Heart left ventricle (tissue), 13 donors: ENCODE measurements at regions not wholly inside any gene's neighbourhood (a gene's known extent, or its start where the extent isn't known, plus 50 kb on each side); places are given as distances from the start of the nearest gene placed in this dataset.

ENCODE experiments used
- CTCF ChIP-seq, 12 donors: fragments of 200-600 bp; sonication (generic) in 4 of 12; IDR thresholded peaks; one replicate each; pipeline versions ENCODE4 v1.5.0 to v1.8.0; 2018 to 2022; ENCODE audit warnings: antibody characterized with exemption in 12 of 12, mild to moderate bottlenecking in 5 of 12
- POLR2A ChIP-seq, 2 donors: fragments of 450-650 bp; IDR thresholded peaks; one replicate each; pipeline ENCODE4 v1.6.1; 2017; ENCODE audit warnings: antibody characterized with exemption in 2 of 2, mild to moderate bottlenecking in 2 of 2, moderate library complexity in 2 of 2
- donor health status: ischemic (EF 13 %, LVEDD 7.1; RV severe dilation, severe dysfunction).
- donor health status: DM: no; HTN: yes; CAD: no.
- donor health status: DM: no; HTN: no; CAD: no.
- donor health status: ischemic (EF 25% LVEDD 6.9; RV normal size, moderate dysfunction).
- donor health status: ischemic (EF 25% LVEDD 5.7; RV mildly dilated, moderate dysfunction).
- donor health status: ischemic (EF 35%, LVEDD 5.7; RV mildly dilated, moderate dysfunction).
- donor health status: nonischemic (EF 11% LVEDD 7.7; RV severe dilation, severe dysfunction).
- donor health status: DM: yes; HTN: yes; CAD: no.
- donor health status: PGD.
- donor health status: ischemic (EF 29% LVEDD 5.4; RV normal size, mild dysfunction).
- donor health status: nonischemic (EF 23%, LVEDD 6.1; RV moderate dilation, normal function).

- TF ChIP-seq CTCF (IDR thresholded peaks at IDR 0.05), result no peak
- TF ChIP-seq POLR2A (IDR thresholded peaks at IDR 0.05), result no peak
These were observed 271.7 kb downstream of the TCF7L2 start for GRCh38 chr10:113221756-113222168.
